SIG-M5 treated with dmso at 0.1 percent for 504 hours (cell line): ENCODE measurements at regions not wholly inside any gene's neighbourhood (a gene's known extent, or its start where the extent isn't known, plus 50 kb on each side); places are given as distances from the start of the nearest gene placed in this dataset.

Experiments
- DNase-seq: peaks from one replicate; lab custom pipeline; 2025; ENCODE audit not compliant: unreplicated experiment; lab: John Stamatoyannopoulos, UW

DNA sequence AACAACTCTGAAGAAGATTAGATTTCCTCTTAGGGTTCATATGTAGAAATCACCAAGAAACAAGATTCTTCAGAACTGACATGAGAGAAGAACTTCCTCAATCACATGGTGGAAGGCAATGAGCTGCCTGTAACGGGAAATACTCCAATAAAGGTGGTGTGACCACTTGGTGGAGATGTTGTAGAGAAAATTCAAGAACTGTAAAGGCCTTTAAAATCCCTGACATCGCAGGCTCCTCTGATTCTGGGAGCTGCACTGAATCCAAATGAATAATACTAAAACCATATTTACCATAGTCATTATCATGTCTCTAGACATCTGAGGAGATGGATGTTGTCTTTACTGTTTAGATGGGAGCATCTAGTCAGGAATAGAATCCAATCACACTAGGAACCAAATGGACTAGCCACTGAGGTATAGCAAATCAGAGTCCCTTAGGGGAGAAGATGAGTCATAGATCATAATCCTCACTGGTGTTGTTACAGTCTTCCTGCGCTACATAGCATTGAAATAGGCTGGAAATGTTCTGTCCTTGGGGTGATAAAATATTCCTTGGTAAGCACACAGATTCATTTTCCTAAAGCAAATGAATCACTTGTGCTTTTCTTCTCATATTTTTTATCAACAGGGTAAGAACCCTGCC is 321.6 kb upstream of the TENM4 start:
- peak; percentile 24 for DNase-seq

- no peak for DNase-seq
These were observed 317.5 kb upstream of the TENM4 start for GRCh38 chr11:79758325-79758724.

GRCh38 chr11:79747406-79747805 is 306.6 kb upstream of the TENM4 start:
- DNase-seq, result no peak

DNA sequence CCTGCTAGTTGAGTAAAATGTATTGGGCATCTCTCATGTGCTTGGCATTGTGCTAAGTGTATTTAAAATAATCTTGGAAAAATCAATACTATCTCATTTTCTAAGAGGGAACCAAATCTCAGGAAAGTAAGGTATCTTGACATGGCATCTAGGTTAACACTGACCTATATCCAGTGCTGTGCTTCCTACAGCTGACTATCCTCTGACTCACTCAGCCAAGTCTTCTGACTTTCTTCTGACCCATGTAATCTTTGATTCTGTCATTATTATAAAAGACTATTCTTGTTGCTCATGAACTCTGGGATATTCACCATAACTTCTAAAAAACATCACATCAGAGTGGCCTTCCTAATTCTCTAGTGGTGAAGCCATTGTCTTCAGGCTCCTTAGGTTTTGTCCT is 304.1 kb upstream of the TENM4 start:
- no peak for DNase-seq

GRCh38 chr11:79742176-79742575 is 301.3 kb upstream of the TENM4 start:
- DNase-seq, result no peak

DNA sequence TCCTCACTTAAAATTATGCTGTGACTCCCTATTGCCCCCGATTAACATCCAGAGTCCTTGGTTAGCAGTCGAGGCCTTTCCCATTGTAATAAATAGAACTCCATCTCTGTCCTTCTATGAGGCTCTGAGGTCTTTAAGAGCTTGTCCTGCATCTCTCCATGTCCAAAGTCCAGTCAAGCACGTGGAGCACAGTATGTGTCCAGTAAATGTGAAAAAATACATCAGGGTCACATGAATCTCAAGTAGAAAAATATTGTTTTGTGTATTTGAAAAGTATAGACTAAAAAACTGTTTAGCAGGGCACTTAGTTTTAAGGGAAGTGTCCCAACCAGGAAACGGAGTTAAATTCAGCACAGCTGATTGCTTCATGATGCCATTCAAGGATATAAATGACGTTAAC is 298.8 kb upstream of the TENM4 start:
- DNase-seq, result no peak

DNA sequence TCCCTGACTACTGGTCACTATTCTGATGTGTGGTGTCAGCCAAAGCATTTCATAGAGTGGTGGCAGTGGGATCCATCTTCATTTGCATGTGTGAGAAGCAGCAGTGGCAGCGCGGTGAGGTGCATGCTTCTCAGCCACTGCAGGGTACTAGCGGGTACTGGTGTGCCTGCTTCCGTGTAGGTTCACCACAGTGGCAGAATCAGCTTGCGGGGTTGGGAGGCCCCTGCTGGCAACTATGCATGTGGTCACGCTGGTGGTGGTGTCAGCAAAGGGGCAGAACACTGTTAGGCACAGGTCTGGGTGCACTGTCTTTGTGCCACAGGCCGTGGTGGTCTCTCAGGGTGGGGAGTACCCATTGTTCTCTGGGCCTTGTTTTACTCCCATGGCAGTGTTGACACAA is 286.4 kb upstream of the TENM4 start:
- no peak for DNase-seq

GRCh38 chr11:79720115-79720514 is 279.3 kb upstream of the TENM4 start:
- no peak for DNase-seq

GRCh38 chr11:79708319-79708932 is 267.6 kb upstream of the TENM4 start:
- DNase-seq, result peak; percentile 59

GRCh38 chr11:79705648-79706047 is 264.8 kb upstream of the TENM4 start:
- no peak for DNase-seq

DNA sequence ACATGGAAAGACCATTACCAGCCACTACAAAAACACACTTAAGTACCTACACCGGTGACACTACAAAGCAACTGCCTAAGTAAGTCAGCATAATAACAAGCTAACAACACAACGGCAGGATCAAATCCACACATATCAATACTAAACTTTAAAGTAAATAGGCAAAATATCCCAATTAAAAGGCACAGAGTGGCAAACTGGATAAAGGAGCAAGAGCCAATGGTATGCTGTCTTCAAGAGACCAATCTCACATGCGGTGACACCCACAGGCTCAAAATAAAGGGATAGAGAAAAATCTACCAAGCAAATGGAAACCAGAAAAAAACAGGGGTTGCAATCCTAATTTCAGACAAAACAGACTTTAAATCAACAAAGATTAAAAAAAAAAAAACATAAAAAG is 261.5 kb upstream of the TENM4 start:
- DNase-seq, result no peak

DNA sequence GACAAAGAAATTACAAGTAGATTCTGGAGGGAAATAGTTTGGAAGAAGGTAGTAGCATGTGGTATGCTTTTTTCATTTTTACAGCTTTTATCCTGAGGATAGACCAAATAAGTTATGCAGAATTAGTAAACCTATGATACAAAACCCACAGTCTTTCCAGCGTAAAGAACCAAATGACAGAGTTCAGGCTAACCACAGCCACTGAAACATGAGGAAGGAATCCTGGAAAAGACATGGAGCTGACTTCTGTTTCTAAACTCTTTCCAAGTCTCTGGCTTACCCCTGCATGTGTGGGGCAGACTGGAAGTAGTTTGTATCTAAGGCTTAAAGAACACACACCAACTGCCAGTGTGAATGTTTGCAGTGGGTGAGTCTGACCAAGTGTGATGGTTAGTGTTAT is 258.4 kb upstream of the TENM4 start:
- DNase-seq, result no peak

- DNase-seq, result no peak
These were observed 257.1 kb upstream of the TENM4 start for GRCh38 chr11:79697905-79698304.

DNA sequence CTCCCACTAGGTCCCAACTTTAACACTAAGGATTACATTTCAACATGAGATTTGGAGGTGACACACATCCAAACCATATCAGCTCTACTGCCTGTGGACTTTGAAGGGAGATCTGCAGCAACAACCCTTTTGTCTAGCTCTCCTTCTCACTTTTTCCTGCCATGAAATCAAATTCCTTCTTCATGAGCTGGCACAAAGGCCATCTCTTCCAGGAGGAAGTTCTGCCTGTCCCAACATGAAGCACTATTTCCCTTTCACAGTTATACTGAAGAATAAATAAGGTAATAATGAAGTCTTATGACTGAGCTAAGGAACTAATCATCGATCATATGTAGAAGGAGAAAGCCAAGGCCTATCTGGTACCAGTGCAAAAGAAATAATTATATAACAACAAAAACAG is 253.5 kb upstream of the TENM4 start:
- no peak for DNase-seq

DNA sequence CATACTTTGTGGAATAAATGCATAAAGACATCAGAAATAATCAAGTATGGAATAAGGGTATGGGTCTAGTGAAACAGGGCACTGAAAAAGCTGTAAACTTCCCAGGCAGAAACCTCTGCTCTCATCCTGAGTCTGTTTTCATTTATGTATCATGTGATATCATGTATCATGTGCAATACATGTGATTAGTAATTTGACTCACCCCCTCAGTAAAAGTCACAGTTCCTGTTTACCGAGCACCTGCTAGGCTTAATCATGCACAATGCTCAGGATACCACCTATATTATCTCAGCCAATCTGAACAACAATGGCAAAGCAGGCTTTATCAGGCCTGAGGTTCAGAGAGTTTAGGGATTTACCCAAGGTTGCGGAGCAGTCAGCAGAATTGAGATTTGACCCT is 250.6 kb upstream of the TENM4 start:
- no peak for DNase-seq

DNA sequence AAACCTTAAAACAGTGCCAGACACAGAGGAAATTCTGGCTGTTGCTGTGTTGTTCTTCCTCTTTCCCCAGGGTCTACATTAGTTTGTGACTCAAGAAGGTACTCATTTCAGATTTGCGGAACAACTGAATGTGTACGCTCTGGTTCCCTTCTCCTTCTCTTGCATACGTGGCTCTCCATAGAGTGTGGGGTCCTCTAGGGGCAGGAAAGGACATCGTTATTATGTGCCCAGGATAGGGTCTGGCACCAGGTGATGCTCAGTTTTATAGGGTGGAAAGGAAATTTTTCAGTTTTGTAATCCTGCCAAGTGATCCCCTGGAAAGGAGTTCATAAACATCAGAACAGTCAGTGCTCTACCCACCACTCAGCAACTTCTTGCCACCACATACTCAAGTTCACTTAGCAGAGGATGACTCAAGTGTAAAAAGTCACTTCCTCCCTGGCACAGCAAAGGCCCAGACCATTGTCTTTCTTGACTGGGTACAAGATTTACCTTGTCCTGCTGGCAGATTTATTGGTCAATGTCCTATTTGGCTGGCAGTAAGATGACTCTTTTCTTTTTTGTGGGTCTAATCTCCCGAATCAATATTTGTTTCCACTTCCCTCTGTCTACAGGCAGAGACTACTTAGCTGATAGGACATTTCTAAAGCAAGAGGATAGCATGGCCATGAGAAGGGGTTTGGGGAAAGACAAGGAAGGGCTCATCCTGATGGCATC is 246.0 kb upstream of the TENM4 start:
- no peak for DNase-seq

DNA sequence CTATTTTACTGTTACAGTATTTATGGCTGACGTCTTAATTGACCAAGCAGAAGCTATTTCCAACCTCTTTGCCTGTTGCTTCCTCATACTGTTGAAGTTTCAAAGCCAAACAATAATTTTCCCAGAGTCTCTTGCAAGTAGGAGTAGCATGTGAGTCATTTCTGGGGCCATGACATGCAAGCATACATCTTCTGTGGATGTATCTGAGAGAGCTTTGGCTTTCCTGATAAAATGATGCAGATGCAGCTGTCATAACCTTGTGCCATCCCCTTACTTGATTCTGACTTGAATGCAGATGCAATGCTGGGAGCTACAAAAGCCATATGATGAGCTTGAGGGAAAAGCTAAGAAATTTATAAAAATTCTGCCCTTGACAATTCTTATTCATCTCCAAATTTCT is 243.1 kb upstream of the TENM4 start:
- no peak for DNase-seq

DNA sequence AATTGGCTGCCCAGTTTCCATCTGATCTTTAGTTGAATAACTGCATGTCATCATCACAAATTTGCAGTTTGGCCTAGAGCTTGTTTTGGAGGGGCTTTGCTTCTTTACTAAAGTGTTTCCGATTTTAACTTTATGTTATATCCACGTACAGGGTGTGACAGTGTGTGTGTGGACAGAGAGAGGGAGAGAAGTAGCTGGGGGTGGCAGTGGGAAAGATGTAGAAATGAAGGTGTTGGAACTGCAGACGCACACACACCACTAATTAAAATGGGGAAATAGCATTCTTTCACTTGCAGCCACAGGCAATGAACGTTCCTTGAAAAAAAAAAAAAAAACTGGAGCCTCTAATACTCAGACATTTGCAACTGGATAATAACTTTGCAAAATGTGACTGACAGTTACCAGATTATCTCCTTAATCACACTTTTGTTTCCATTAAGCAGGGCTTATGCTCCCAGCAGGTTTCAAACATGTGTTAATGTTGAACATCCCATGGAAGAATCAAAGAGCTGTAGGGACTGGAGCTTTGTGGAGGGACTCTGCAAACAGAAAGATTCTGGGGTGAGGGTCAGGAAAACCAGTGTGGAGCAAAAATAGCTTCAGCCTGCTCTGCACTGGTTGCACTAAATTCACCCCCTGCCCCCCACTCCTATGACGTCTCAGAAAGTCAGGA is 238.1 kb upstream of the TENM4 start:
- no peak for DNase-seq

DNA sequence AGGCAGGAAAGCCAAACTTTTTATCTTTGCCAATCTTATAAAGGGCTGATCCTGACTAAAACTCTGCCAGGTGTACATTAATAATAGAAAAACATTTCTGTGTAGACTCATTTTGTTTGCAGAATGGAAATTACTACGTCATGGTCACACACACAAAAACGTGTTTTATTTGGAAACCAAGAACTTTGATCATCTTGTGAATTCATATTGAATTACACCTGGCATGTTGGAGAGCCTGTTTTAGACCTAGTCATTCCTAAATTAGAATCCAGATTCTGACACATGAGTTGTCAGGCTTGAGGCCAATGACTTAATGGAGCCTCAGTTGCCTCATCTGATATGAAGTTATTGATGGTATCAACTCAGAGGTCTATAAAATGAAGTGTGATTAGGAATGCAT is 235.6 kb upstream of the TENM4 start:
- peak; percentile 4 for DNase-seq

DNA sequence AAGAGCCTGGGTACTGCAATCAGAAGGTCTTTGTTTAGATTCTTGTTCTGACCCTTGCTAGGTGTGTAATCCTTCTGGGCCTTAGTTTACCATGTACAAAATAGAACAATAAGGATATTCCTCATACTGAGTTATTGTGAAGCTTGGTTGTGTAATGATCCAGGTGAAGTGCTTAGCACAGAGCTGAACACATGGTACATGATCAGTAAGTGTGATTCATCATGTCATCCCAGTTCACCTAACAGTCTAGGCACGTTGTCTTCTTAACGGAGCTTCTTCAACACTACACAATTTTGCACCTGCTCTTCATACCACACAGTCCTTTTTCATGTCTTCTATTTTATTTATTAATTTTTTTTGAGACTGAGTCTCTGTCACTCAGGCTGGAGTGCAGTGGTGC is 234.3 kb upstream of the TENM4 start:
- no peak for DNase-seq

GRCh38 chr11:79672786-79673185 is 232.0 kb upstream of the TENM4 start:
- DNase-seq, result no peak

- DNase-seq, result no peak
These were observed 230.6 kb upstream of the TENM4 start for GRCh38 chr11:79671401-79671800.
